Natural killer cell treated with Interleukin-12 subunit alpha and Interleukin-12 subunit beta and Interleukin-15 and Interleukin-18, amount 100 ng/mL, for 72 hours (primary cell): ENCODE measurements at regions not wholly inside any gene's neighbourhood (a gene's known extent, or its start where the extent isn't known, plus 50 kb on each side); places are given as distances from the start of the nearest gene placed in this dataset.

Experiments
- ATAC-seq, 2 donors: fragments of 150-1000 bp; cut with Tn5 transposase in 1 of 2; sonication (Bioruptor Pico), chemical (Tn5 transposase) in 1 of 2; 2 replicates each; pipeline ENCODE4 v1.10.0; 2021
- DNase-seq: peaks from one replicate; pipeline ENCODE4 v3.0.0; 2022; ENCODE audit warnings: low spot score
- H3K27ac Mint-ChIP-seq, 2 donors: 1 replicate in 1 of 2; 2 replicates in 1 of 2; pipeline ENCODE4 v1.8.0; 2022; ENCODE audit warnings: mixed read lengths in 2 of 2, mild to moderate bottlenecking in 1 of 2, moderate library complexity in 1 of 2
- H3K27me3 Mint-ChIP-seq, 2 donors: 1 replicate in 1 of 2; 2 replicates in 1 of 2; pipeline ENCODE4 v1.8.0; 2022; ENCODE audit warnings: mixed read lengths in 2 of 2
- H3K36me3 Mint-ChIP-seq: one replicate; pipeline ENCODE4 v1.8.0; 2022; ENCODE audit warnings: mixed read lengths
- H3K4me1 Mint-ChIP-seq, 2 donors: 1 replicate in 1 of 2; 2 replicates in 1 of 2; pipeline ENCODE4 v1.8.0; 2022; ENCODE audit warnings: low read depth in 2 of 2, mixed read lengths in 2 of 2, mild to moderate bottlenecking in 1 of 2
- H3K4me3 Mint-ChIP-seq: one replicate; pipeline ENCODE4 v1.8.0; 2022; ENCODE audit warnings: mixed read lengths
- H3K9me3 Mint-ChIP-seq: 2 replicates; pipeline ENCODE4 v1.8.0; 2022; ENCODE audit warnings: mixed read lengths

GRCh38 chr5:29069104-29069402 is 2030.7 kb upstream of the CDH9 start:
- Mint-ChIP-seq H3K9me3 (peaks cover 21% of the 10 kb centered on the region), H3K36me3 (peaks cover 5% of the 10 kb centered on the region), H3K4me1 (no peaks in the 10 kb centered on the region), H3K27ac (no peak overlapping the region), H3K27me3 (no peaks in the 10 kb centered on the region), H3K4me3 (no peak overlapping the region)
- DNase-seq (no peak), ATAC-seq (no peak)

GRCh38 chr5:29061381-29061780 is 2023.0 kb upstream of the CDH9 start:
- H3K27ac Mint-ChIP-seq, result no peak overlapping the region
- no peaks in the 10 kb centered on the region for H3K4me1 Mint-ChIP-seq
- peaks cover 16% of the 10 kb centered on the region for H3K9me3 Mint-ChIP-seq

GRCh38 chr5:29054694-29055093 is 2016.3 kb upstream of the CDH9 start:
- H3K36me3 Mint-ChIP-seq, result no peaks in the 10 kb centered on the region
- H3K4me3 Mint-ChIP-seq, result no peak overlapping the region
- DNase-seq (no peak), ATAC-seq (no peak)
- no peaks in the 10 kb centered on the region for H3K4me1 Mint-ChIP-seq
- H3K9me3 Mint-ChIP-seq, result peaks cover 4% of the 10 kb centered on the region
- H3K27ac Mint-ChIP-seq, result no peak overlapping the region
- H3K27me3 Mint-ChIP-seq, result no peaks in the 10 kb centered on the region

More at GRCh38 chr5:29061381-29061780, 2023.0 kb upstream of the CDH9 start:
- ATAC-seq, result no peak
- H3K27me3 Mint-ChIP-seq, result no peaks in the 10 kb centered on the region
- H3K36me3 Mint-ChIP-seq, result no peaks in the 10 kb centered on the region
- H3K4me3 Mint-ChIP-seq, result no peak overlapping the region
- no peak for DNase-seq

GRCh38 chr5:29054282-29054681 is 2015.9 kb upstream of the CDH9 start:
- no peak overlapping the region for H3K27ac Mint-ChIP-seq
- ATAC-seq (no peak), DNase-seq (no peak)
- H3K9me3 Mint-ChIP-seq, result peaks cover 4% of the 10 kb centered on the region
- H3K36me3 Mint-ChIP-seq, result no peaks in the 10 kb centered on the region
- no peaks in the 10 kb centered on the region for H3K4me1 Mint-ChIP-seq
- H3K4me3 Mint-ChIP-seq, result no peak overlapping the region
- H3K27me3 Mint-ChIP-seq, result no peaks in the 10 kb centered on the region

GRCh38 chr5:29051509-29051908 is 2013.1 kb upstream of the CDH9 start:
- Mint-ChIP-seq H3K9me3 (peaks cover 4% of the 10 kb centered on the region), H3K36me3 (no peaks in the 10 kb centered on the region), H3K27ac (no peak overlapping the region), H3K4me1 (no peaks in the 10 kb centered on the region), H3K4me3 (no peak overlapping the region), H3K27me3 (no peaks in the 10 kb centered on the region)
- DNase-seq (no peak), ATAC-seq (no peak)

GRCh38 chr5:29042152-29042551 is 2003.8 kb upstream of the CDH9 start:
- Mint-ChIP-seq H3K36me3 (no peaks in the 10 kb centered on the region), H3K27me3 (no peaks in the 10 kb centered on the region), H3K27ac (no peak overlapping the region), H3K4me3 (no peak overlapping the region), H3K9me3 (peaks cover 5% of the 10 kb centered on the region), H3K4me1 (no peaks in the 10 kb centered on the region)
- DNase-seq, result no peak
- ATAC-seq, result no peak

- DNase-seq, result no peak
- Mint-ChIP-seq H3K4me1 (no peaks in the 10 kb centered on the region), H3K27ac (no peak overlapping the region), H3K27me3 (no peaks in the 10 kb centered on the region), H3K9me3 (peaks cover 11% of the 10 kb centered on the region), H3K4me3 (no peak overlapping the region), H3K36me3 (peaks cover 3% of the 10 kb centered on the region)
- ATAC-seq, result no peak
These were observed 2002.0 kb upstream of the CDH9 start for GRCh38 chr5:29040404-29040803.

GRCh38 chr5:29039994-29040393 is 2001.6 kb upstream of the CDH9 start:
- Mint-ChIP-seq H3K27ac (no peak overlapping the region), H3K36me3 (peaks cover 7% of the 10 kb centered on the region), H3K4me3 (no peak overlapping the region), H3K9me3 (peaks cover 12% of the 10 kb centered on the region), H3K4me1 (no peaks in the 10 kb centered on the region), H3K27me3 (no peaks in the 10 kb centered on the region)
- ATAC-seq (no peak), DNase-seq (no peak)

GRCh38 chr5:29037716-29038115 is 1999.3 kb upstream of the CDH9 start:
- no peaks in the 10 kb centered on the region for H3K4me1 Mint-ChIP-seq
- H3K36me3 Mint-ChIP-seq, result peaks cover 8% of the 10 kb centered on the region
- no peak for DNase-seq
- no peaks in the 10 kb centered on the region for H3K27me3 Mint-ChIP-seq
- H3K27ac Mint-ChIP-seq, result no peak overlapping the region
- ATAC-seq, result no peak
- H3K9me3 Mint-ChIP-seq, result peaks cover 20% of the 10 kb centered on the region
- no peak overlapping the region for H3K4me3 Mint-ChIP-seq

GRCh38 chr5:29024052-29024451 is 1985.7 kb upstream of the CDH9 start:
- Mint-ChIP-seq H3K4me3 (no peak overlapping the region), H3K27ac (no peak overlapping the region), H3K4me1 (no peaks in the 10 kb centered on the region)

GRCh38 chr5:29023541-29023940 is 1985.2 kb upstream of the CDH9 start:
- no peaks in the 10 kb centered on the region for H3K4me1 Mint-ChIP-seq
- no peaks in the 10 kb centered on the region for H3K36me3 Mint-ChIP-seq
- H3K4me3 Mint-ChIP-seq, result no peak overlapping the region
- H3K9me3 Mint-ChIP-seq, result peaks cover 14% of the 10 kb centered on the region
- H3K27me3 Mint-ChIP-seq, result no peaks in the 10 kb centered on the region
- H3K27ac Mint-ChIP-seq, result no peak overlapping the region
- DNase-seq, result no peak
- ATAC-seq, result no peak

More at GRCh38 chr5:29024052-29024451, 1985.7 kb upstream of the CDH9 start:
- ATAC-seq (no peak), DNase-seq (no peak)
- Mint-ChIP-seq H3K9me3 (peaks cover 16% of the 10 kb centered on the region), H3K27me3 (no peaks in the 10 kb centered on the region), H3K36me3 (no peaks in the 10 kb centered on the region)

GRCh38 chr5:29017501-29017900 is 1979.1 kb upstream of the CDH9 start:
- DNase-seq (no peak), ATAC-seq (no peak)
- Mint-ChIP-seq H3K27ac (no peak overlapping the region), H3K36me3 (peaks cover 9% of the 10 kb centered on the region), H3K4me3 (no peak overlapping the region), H3K4me1 (no peaks in the 10 kb centered on the region), H3K27me3 (no peaks in the 10 kb centered on the region), H3K9me3 (peaks cover 8% of the 10 kb centered on the region)

GRCh38 chr5:29016067-29016466 is 1977.7 kb upstream of the CDH9 start:
- Mint-ChIP-seq H3K27ac (no peak overlapping the region), H3K27me3 (no peaks in the 10 kb centered on the region)

GRCh38 chr5:29015523-29015922 is 1977.1 kb upstream of the CDH9 start:
- no peak overlapping the region for H3K4me3 Mint-ChIP-seq
- H3K27me3 Mint-ChIP-seq, result no peaks in the 10 kb centered on the region
- no peak for ATAC-seq
- H3K27ac Mint-ChIP-seq, result no peak overlapping the region
- H3K4me1 Mint-ChIP-seq, result no peaks in the 10 kb centered on the region
- peaks cover 9% of the 10 kb centered on the region for H3K36me3 Mint-ChIP-seq
- DNase-seq, result no peak
- H3K9me3 Mint-ChIP-seq, result peaks cover 8% of the 10 kb centered on the region

More at GRCh38 chr5:29016067-29016466, 1977.7 kb upstream of the CDH9 start:
- Mint-ChIP-seq H3K4me1 (no peaks in the 10 kb centered on the region), H3K9me3 (peaks cover 8% of the 10 kb centered on the region), H3K4me3 (no peak overlapping the region), H3K36me3 (peaks cover 9% of the 10 kb centered on the region)
- no peak for ATAC-seq
- no peak for DNase-seq

GRCh38 chr5:29005386-29005785 is 1967.0 kb upstream of the CDH9 start:
- peaks cover 17% of the 10 kb centered on the region for H3K9me3 Mint-ChIP-seq
- DNase-seq (no peak), ATAC-seq (no peak)
- H3K36me3 Mint-ChIP-seq, result no peaks in the 10 kb centered on the region
- no peaks in the 10 kb centered on the region for H3K4me1 Mint-ChIP-seq
- H3K27ac Mint-ChIP-seq, result no peak overlapping the region
- no peaks in the 10 kb centered on the region for H3K27me3 Mint-ChIP-seq
- no peak overlapping the region for H3K4me3 Mint-ChIP-seq
